ENCODE measurements at regions not wholly inside any gene's neighbourhood (a gene's known extent, or its start where the extent isn't known, plus 50 kb on each side); places are given as distances from the start of the nearest gene placed in this dataset.

- TF ChIP-seq REST (IDR thresholded peaks at IDR 0.05; ENCODE audit: low read depth), result no peak
- TF ChIP-seq EZH2 (IDR thresholded peaks at IDR 0.05), result no peak
- TF ChIP-seq, protein P1, sequence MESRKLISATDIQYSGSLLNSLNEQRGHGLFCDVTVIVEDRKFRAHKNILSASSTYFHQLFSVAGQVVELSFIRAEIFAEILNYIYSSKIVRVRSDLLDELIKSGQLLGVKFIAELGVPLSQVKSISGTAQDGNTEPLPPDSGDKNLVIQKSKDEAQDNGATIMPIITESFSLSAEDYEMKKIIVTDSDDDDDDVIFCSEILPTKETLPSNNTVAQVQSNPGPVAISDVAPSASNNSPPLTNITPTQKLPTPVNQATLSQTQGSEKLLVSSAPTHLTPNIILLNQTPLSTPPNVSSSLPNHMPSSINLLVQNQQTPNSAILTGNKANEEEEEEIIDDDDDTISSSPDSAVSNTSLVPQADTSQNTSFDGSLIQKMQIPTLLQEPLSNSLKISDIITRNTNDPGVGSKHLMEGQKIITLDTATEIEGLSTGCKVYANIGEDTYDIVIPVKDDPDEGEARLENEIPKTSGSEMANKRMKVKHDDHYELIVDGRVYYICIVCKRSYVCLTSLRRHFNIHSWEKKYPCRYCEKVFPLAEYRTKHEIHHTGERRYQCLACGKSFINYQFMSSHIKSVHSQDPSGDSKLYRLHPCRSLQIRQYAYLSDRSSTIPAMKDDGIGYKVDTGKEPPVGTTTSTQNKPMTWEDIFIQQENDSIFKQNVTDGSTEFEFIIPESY (IDR thresholded peaks at IDR 0.05; ENCODE audit: extremely low read depth, insufficient replicate concordance, low read length), result no peak
- TF ChIP-seq CTCF (IDR thresholded peaks at IDR 0.05 in 2 of 3, conservative IDR thresholded peaks at IDR 0.05 in 1 of 3; ENCODE audit: borderline replicate concordance in 1 of 3, insufficient read depth in 1 of 3, low read depth in 2 of 3, low read length in 2 of 3), result no peak
- TF ChIP-seq YY1 (IDR thresholded peaks at IDR 0.05; ENCODE audit: extremely low read depth, insufficient replicate concordance, low read depth, low read length), result no peak
- no peak for TF ChIP-seq POLR2AphosphoS5 (IDR thresholded peaks at IDR 0.05; ENCODE audit: low read depth, low read length)
- TF ChIP-seq TCF7L2 (IDR thresholded peaks at IDR 0.05; ENCODE audit: borderline replicate concordance, extremely low read depth, insufficient read depth, insufficient read length), result no peak
- no peak for TF ChIP-seq SIN3A (IDR thresholded peaks at IDR 0.05; ENCODE audit: low read depth)
These were observed 112.5 kb upstream of the IER5L start for GRCh38 chr9:129290606-129291005.
